H1 (cell line): ENCODE measurements at regions not wholly inside any gene's neighbourhood (a gene's known extent, or its start where the extent isn't known, plus 50 kb on each side); places are given as distances from the start of the nearest gene placed in this dataset.

Experiments
- CTCF ChIA-PET: fragments of 300-600 bp; sonication (Branson Sonifier 250); formaldehyde crosslinking; loops from one replicate; lab custom pipeline; 2021; ENCODE audit not compliant: partially characterized antibody; lab: Charles Lee
- POLR2A ChIA-PET: fragments of 300-600 bp; sonication (Branson Sonifier 250); formaldehyde crosslinking; loops from one replicate; lab custom pipeline; 2021; ENCODE audit warnings: inconsistent platforms; ENCODE audit not compliant: partially characterized antibody; lab: Charles Lee
- DNase-seq, 2 experiments: peaks; one replicate each; pipeline versions ENCODE4 v3.0.0 to v3.0.0-alpha.2; 2010 to 2022; ENCODE audit warnings: low spot score in 2 of 2, low read depth in 1 of 2, mixed read lengths in 1 of 2
- FAIRE-seq: peaks from 2 replicates; lab custom pipeline; 2011; peaks lifted over from hg19 to GRCh38; lab: Jason Lieb, UNC
- H2AFZ ChIP-seq: 2 replicates; pipeline ENCODE4 v1.8.1; 2012; ENCODE audit warnings: low read length, inconsistent platforms
- H2AK5ac ChIP-seq: 2 replicates; pipeline ENCODE4 v1.6.1; 2013; ENCODE audit warnings: low read depth, low read length
- H2BK120ac ChIP-seq: replicated peaks from 2 replicates; pipeline ENCODE3; 2013; ENCODE audit warnings: low read depth, low read length, inconsistent platforms
- H2BK12ac ChIP-seq: 2 replicates; pipeline ENCODE4 v1.6.1; 2013; ENCODE audit warnings: low read depth, low read length
- H2BK15ac ChIP-seq: 2 replicates; pipeline ENCODE4 v1.6.1; 2013; ENCODE audit warnings: low read length
- H2BK20ac ChIP-seq: 2 replicates; pipeline ENCODE4 v1.6.1; 2013; ENCODE audit warnings: low read length
- H2BK5ac ChIP-seq: 2 replicates; pipeline ENCODE4 v1.6.1; 2013; ENCODE audit warnings: low read depth, low read length
- H3K14ac ChIP-seq: 2 replicates; pipeline ENCODE4 v1.6.1; 2013; ENCODE audit warnings: inconsistent platforms; ENCODE audit not compliant: insufficient read length
- H3K18ac ChIP-seq: 2 replicates; pipeline ENCODE4 v1.6.1; 2013; ENCODE audit warnings: low read length; ENCODE audit errors: extremely low read depth
- H3K23ac ChIP-seq: 2 replicates; pipeline ENCODE4 v1.6.1; 2013; ENCODE audit warnings: inconsistent platforms; ENCODE audit not compliant: insufficient read length
- H3K23me2 ChIP-seq: 2 replicates; pipeline ENCODE4 v1.6.1; 2013; ENCODE audit warnings: low read depth, low read length
- H3K27ac ChIP-seq: 2 replicates; pipeline ENCODE4 v1.6.1; 2011; ENCODE audit warnings: low read depth, low read length, inconsistent platforms
- H3K27me3 ChIP-seq, 4 experiments: replicated peaks in 1 of 4; 1 replicate in 1 of 4; 2 replicates in 3 of 4; pipeline versions ENCODE4 v1.6.1 to v1.8.1; 2011 to 2013; ENCODE audit warnings: low read length in 3 of 4, mild to moderate bottlenecking in 3 of 4, inconsistent platforms in 2 of 4, mixed read lengths in 2 of 4, moderate library complexity in 1 of 4; ENCODE audit not compliant: control insufficient read depth in 3 of 4, insufficient read depth in 3 of 4; ENCODE audit errors: extremely low read depth in 1 of 4
- H3K36me3 ChIP-seq, 4 experiments: 2 replicates each; pipeline versions ENCODE4 v1.6.1 to v1.8.1; 2011 to 2013; ENCODE audit warnings: mild to moderate bottlenecking in 4 of 4, low read length in 3 of 4, moderate library complexity in 2 of 4, control low read depth in 1 of 4, inconsistent platforms in 1 of 4; ENCODE audit not compliant: insufficient read depth in 4 of 4, control insufficient read depth in 2 of 4
- H3K4ac ChIP-seq: replicated peaks from 2 replicates; pipeline ENCODE3; 2013; ENCODE audit warnings: low read length, low read depth, mixed read lengths, inconsistent platforms; ENCODE audit not compliant: insufficient read length
- H3K4me1 ChIP-seq, 4 experiments: replicated peaks in 1 of 4; 1 replicate in 1 of 4; 2 replicates in 3 of 4; pipeline versions ENCODE4 v1.6.1 to v1.8.1; 2011 to 2013; ENCODE audit warnings: low read length in 3 of 4, inconsistent platforms in 2 of 4, mixed read lengths in 1 of 4; ENCODE audit not compliant: insufficient read depth in 4 of 4, control insufficient read depth in 3 of 4
- H3K4me2 ChIP-seq, 2 experiments: 2 replicates each; pipeline versions ENCODE4 v1.6.1 to v1.8.1; 2011 to 2013; ENCODE audit warnings: low read depth in 2 of 2, low read length in 2 of 2, control low read depth in 1 of 2, inconsistent platforms in 1 of 2, mild to moderate bottlenecking in 1 of 2; ENCODE audit not compliant: insufficient read depth in 1 of 2
- H3K4me3 ChIP-seq, 4 experiments: fragments of 200-600, 300-600 bp in 1 of 4; sonication (generic), shearing (Covaris generic), sonication (Bioruptor Twin) in 1 of 4; 2 replicates each; pipeline versions ENCODE4 v1.5.1 to v1.8.1; 2011 to 2016; ENCODE audit warnings: low read length in 4 of 4, low read depth in 3 of 4, control low read depth in 2 of 4, inconsistent platforms in 2 of 4, mild to moderate bottlenecking in 2 of 4, mixed read lengths in 1 of 4, moderate library complexity in 1 of 4; ENCODE audit not compliant: insufficient read depth in 2 of 4; ENCODE audit errors: extremely low read depth in 1 of 4
- H3K56ac ChIP-seq: replicated peaks from 2 replicates; pipeline ENCODE3; 2013; ENCODE audit warnings: low read depth, mild to moderate bottlenecking, mixed read lengths, low read length, inconsistent platforms; ENCODE audit not compliant: insufficient read length
- H3K79me1 ChIP-seq: 2 replicates; pipeline ENCODE4 v1.6.1; 2013; ENCODE audit warnings: low read depth, low read length, control low read depth
- H3K79me2 ChIP-seq, 2 experiments: 2 replicates each; pipeline versions ENCODE4 v1.6.1 to v1.8.1; 2012 to 2013; ENCODE audit warnings: low read length in 2 of 2, mild to moderate bottlenecking in 2 of 2, inconsistent platforms in 1 of 2; ENCODE audit not compliant: insufficient read depth in 2 of 2, control insufficient read depth in 1 of 2
- H3K9ac ChIP-seq, 4 experiments: replicated peaks in 1 of 4; 1 replicate in 1 of 4; 2 replicates in 3 of 4; pipeline versions ENCODE4 v1.6.1 to v1.8.1; 2011 to 2013; ENCODE audit warnings: low read depth in 3 of 4, low read length in 3 of 4, control low read depth in 2 of 4, mild to moderate bottlenecking in 2 of 4, moderate library complexity in 2 of 4, inconsistent platforms in 1 of 4; ENCODE audit errors: extremely low read depth in 1 of 4
- H3K9me3 ChIP-seq, 2 experiments: 2 replicates each; pipeline versions ENCODE4 v1.6.1 to v1.8.1; 2012 to 2013; ENCODE audit warnings: mild to moderate bottlenecking in 2 of 2, moderate library complexity in 2 of 2, control low read depth in 1 of 2, inconsistent platforms in 1 of 2, low read depth in 1 of 2, low read length in 1 of 2, mixed read lengths in 1 of 2; ENCODE audit not compliant: insufficient read depth in 2 of 2
- H4K20me1 ChIP-seq, 2 experiments: replicated peaks in 1 of 2; 2 replicates each; pipeline versions ENCODE3 to v1.8.1; 2011 to 2013; ENCODE audit warnings: inconsistent platforms in 2 of 2, low read length in 2 of 2, mild to moderate bottlenecking in 1 of 2; ENCODE audit not compliant: insufficient read depth in 2 of 2, control insufficient read depth in 1 of 2
- H4K5ac ChIP-seq: 2 replicates; pipeline ENCODE4 v1.6.1; 2013; ENCODE audit warnings: low read length, low read depth, mixed read lengths, inconsistent platforms; ENCODE audit not compliant: insufficient read length
- H4K8ac ChIP-seq: 2 replicates; pipeline ENCODE4 v1.8.0; 2013; ENCODE audit warnings: mild to moderate bottlenecking, moderate library complexity, low read length, inconsistent platforms; ENCODE audit not compliant: insufficient read depth; ENCODE audit errors: extremely low read depth
- H4K91ac ChIP-seq: replicated peaks from 2 replicates; pipeline ENCODE3; 2013; ENCODE audit warnings: low read length, mixed read lengths, inconsistent platforms; ENCODE audit not compliant: insufficient read length
- EGR1 ChIP-seq: IDR thresholded peaks from 2 replicates; pipeline ENCODE4 v1.6.1; 2011; ENCODE audit warnings: low read depth, low read length, borderline replicate concordance
- JUND ChIP-seq: IDR thresholded peaks from 2 replicates; pipeline ENCODE4 v1.6.1; 2011; ENCODE audit warnings: mild to moderate bottlenecking, improper control_type of control experiment, low read length
- NANOG ChIP-seq: IDR thresholded peaks from 2 replicates; pipeline ENCODE4 v1.6.1; 2011; ENCODE audit warnings: low read length, low read depth, mild to moderate bottlenecking, inconsistent platforms; ENCODE audit not compliant: insufficient read depth, poor library complexity, severe bottlenecking
- WGBS, 2 experiments: shearing (Covaris generic) in 1 of 2; methylation state at CpG; one replicate each; pipeline versions ENCODE4 v1.1.6 to v1.1.7; 2013 to 2015; ENCODE audit warnings: low lambda C conversion rate in 2 of 2, mixed read lengths in 2 of 2, inconsistent platforms in 1 of 2, low coverage in 1 of 2, missing lambda C conversion rate in 1 of 2; ENCODE audit not compliant: insufficient replicate concordance in 2 of 2, insufficient coverage in 1 of 2, insufficient read length in 1 of 2; ENCODE audit errors: extremely low coverage in 1 of 2, missing lambda C conversion rate in 1 of 2; 5-methylcytosine and 5-hydroxymethylcytosine counted together

- no peaks in the 10 kb centered on the region; a peak in 1 of 4 replicates for H3K9me3 ChIP-seq
- no peak overlapping the region for H2BK120ac ChIP-seq
- H2BK20ac ChIP-seq, result no peak overlapping the region
- no peak overlapping the region for H3K4ac ChIP-seq
- no peak overlapping the region for H3K27ac ChIP-seq
- H4K8ac ChIP-seq, result no peak overlapping the region
- no peak overlapping the region for H2AK5ac ChIP-seq
- H3K4me1 ChIP-seq, result no peaks in the 10 kb centered on the region
- H4K5ac ChIP-seq, result no peak overlapping the region
- H3K23ac ChIP-seq, result no peak overlapping the region
- no peak overlapping the region for H3K14ac ChIP-seq
- no peaks in the 10 kb centered on the region for H4K20me1 ChIP-seq
- no peak overlapping the region for H3K4me2 ChIP-seq
- H3K23me2 ChIP-seq, result no peaks in the 10 kb centered on the region
- H2BK15ac ChIP-seq, result no peak overlapping the region
- TF ChIP-seq EGR1 (no peak), JUND (no peak), NANOG (no peak)
- H3K9ac ChIP-seq, result no peak overlapping the region
- no peak overlapping the region for H2BK12ac ChIP-seq
- CTCF ChIA-PET, result no interaction called here
- DNase-seq (no peak), FAIRE-seq (no peak)
- POLR2A ChIA-PET, result no interaction called here
- H3K56ac ChIP-seq, result no peak overlapping the region
- H4K91ac ChIP-seq, result no peak overlapping the region
- no peak overlapping the region for H3K18ac ChIP-seq
- no peaks in the 10 kb centered on the region for H3K27me3 ChIP-seq
- WGBS, 2 experiments, result 98% methylated on average over 2 of the region's 2 CpGs; no CpG with 5 or more reads in 1 of the 2 experiments
- no peaks in the 10 kb centered on the region for H3K79me2 ChIP-seq
- H3K79me1 ChIP-seq, result no peaks in the 10 kb centered on the region
- no peak overlapping the region for H2AFZ ChIP-seq
- no peak overlapping the region for H3K4me3 ChIP-seq
- H3K36me3 ChIP-seq, result no peaks in the 10 kb centered on the region
- no peak overlapping the region for H2BK5ac ChIP-seq
Observed at GRCh38 chr3:110614186-110614585, 457.4 kb upstream of the NECTIN3 start.
